ENCODE measurements at regions not wholly inside any gene's neighbourhood (a gene's known extent, or its start where the extent isn't known, plus 50 kb on each side); places are given as distances from the start of the nearest gene placed in this dataset.
A peak's percentile ranks its signal among the peaks of the same experiment; 100 is the strongest.

- TF ChIP-seq POLR2A (IDR thresholded peaks at IDR 0.05) (no peak), CTCF (IDR thresholded peaks at IDR 0.05) (no peak)
- Histone ChIP-seq H3K9me3 (no peaks in the 10 kb centered on the region), H3K27me3 (no peaks in the 10 kb centered on the region), H3K27ac (peak overlapping the region in 2 of 4 donors; percentile 12 to 62), H3K4me1 (peaks cover 0 to 6% (median 0%) of the 10 kb centered on the region in 4 donors), H3K4me3 (no peak overlapping the region), H3K36me3 (no peaks in the 10 kb centered on the region)
- DNase-seq = no peak
These were observed 167.8 kb upstream of the CCDC54 start for GRCh38 chr3:107209302-107209990.

GRCh38 chr3:107211608-107212007 lies 165.6 kb upstream of the CCDC54 start:
- Histone ChIP-seq H3K4me3 (no peak overlapping the region), H3K36me3 (no peaks in the 10 kb centered on the region), H3K27ac (no peak overlapping the region), H3K4me1 (peaks cover 0 to 6% (median 0%) of the 10 kb centered on the region in 4 donors), H3K27me3 (no peaks in the 10 kb centered on the region), H3K9me3 (no peaks in the 10 kb centered on the region)
- no peak for DNase-seq
- TF ChIP-seq POLR2A (IDR thresholded peaks at IDR 0.05) = no peak
- no peak for TF ChIP-seq CTCF (IDR thresholded peaks at IDR 0.05)

- H3K4me3 ChIP-seq = no peak overlapping the region
- H3K27me3 ChIP-seq = no peaks in the 10 kb centered on the region
- H3K36me3 ChIP-seq = no peaks in the 10 kb centered on the region
- no peak overlapping the region for H3K27ac ChIP-seq
- H3K4me1 ChIP-seq = peaks cover 0 to 6% (median 0%) of the 10 kb centered on the region in 4 donors
- no peak for TF ChIP-seq POLR2A (IDR thresholded peaks at IDR 0.05)
- TF ChIP-seq CTCF (IDR thresholded peaks at IDR 0.05) = no peak
- H3K9me3 ChIP-seq = no peaks in the 10 kb centered on the region
- no peak for DNase-seq
These were observed 164.6 kb upstream of the CCDC54 start for GRCh38 chr3:107212618-107213017.

- Histone ChIP-seq H3K36me3 (no peaks in the 10 kb centered on the region), H3K4me1 (peaks cover 0 to 6% (median 0%) of the 10 kb centered on the region in 4 donors), H3K4me3 (no peak overlapping the region), H3K9me3 (no peaks in the 10 kb centered on the region), H3K27me3 (no peaks in the 10 kb centered on the region), H3K27ac (no peak overlapping the region)
- TF ChIP-seq POLR2A (IDR thresholded peaks at IDR 0.05) (no peak), CTCF (IDR thresholded peaks at IDR 0.05) (no peak)
- DNase-seq = no peak
These were observed 164.1 kb upstream of the CCDC54 start for GRCh38 chr3:107213044-107213669.

GRCh38 chr3:107216229-107216628 lies 161.0 kb upstream of the CCDC54 start:
- Histone ChIP-seq H3K27ac (no peak overlapping the region), H3K9me3 (no peaks in the 10 kb centered on the region), H3K4me3 (no peak overlapping the region), H3K27me3 (no peaks in the 10 kb centered on the region), H3K4me1 (no peaks in the 10 kb centered on the region), H3K36me3 (no peaks in the 10 kb centered on the region)
- TF ChIP-seq POLR2A (IDR thresholded peaks at IDR 0.05) (no peak), CTCF (IDR thresholded peaks at IDR 0.05) (no peak)
- DNase-seq = no peak

Measured in Peyer's patch (tissue), 4 donors.